ENCODE measurements at regions not wholly inside any gene's neighbourhood (a gene's known extent, or its start where the extent isn't known, plus 50 kb on each side); places are given as distances from the start of the nearest gene placed in this dataset.

- DNase-seq (ENCODE audit: low read depth): no peak
- H3K4me3 ChIP-seq (ENCODE audit: low read depth, low read length): no peak overlapping the region
- TF ChIP-seq CTCF (conservative IDR thresholded peaks at IDR 0.05; ENCODE audit: low read depth, low read length): no peak
These were observed 98.7 kb upstream of the IQSEC1 start for GRCh38 chr3:13171704-13172643.

GRCh38 chr3:13170317-13170716 lies 97.1 kb upstream of the IQSEC1 start:
- DNase-seq (ENCODE audit: low read depth): no peak
- no peak for TF ChIP-seq CTCF (conservative IDR thresholded peaks at IDR 0.05; ENCODE audit: low read depth, low read length)
- H3K4me3 ChIP-seq (ENCODE audit: low read depth, low read length): no peak overlapping the region

- H3K4me3 ChIP-seq (ENCODE audit: low read depth, low read length): no peak overlapping the region
- no peak for TF ChIP-seq CTCF (conservative IDR thresholded peaks at IDR 0.05; ENCODE audit: low read depth, low read length)
- no peak for DNase-seq (ENCODE audit: low read depth)
These were observed 95.2 kb upstream of the IQSEC1 start for GRCh38 chr3:13168391-13168790.

- H3K4me3 ChIP-seq (ENCODE audit: low read depth, low read length): no peak overlapping the region
- TF ChIP-seq CTCF (conservative IDR thresholded peaks at IDR 0.05; ENCODE audit: low read depth, low read length): no peak
- no peak for DNase-seq (ENCODE audit: low read depth)
These were observed 94.6 kb upstream of the IQSEC1 start for GRCh38 chr3:13167829-13168228.

GRCh38 chr3:13167064-13167743 lies 94.0 kb upstream of the IQSEC1 start:
- no peak overlapping the region for H3K4me3 ChIP-seq (ENCODE audit: low read depth, low read length)
- TF ChIP-seq CTCF (conservative IDR thresholded peaks at IDR 0.05; ENCODE audit: low read depth, low read length): no peak
- DNase-seq (ENCODE audit: low read depth): no peak

GRCh38 chr3:13166243-13167063 lies 93.2 kb upstream of the IQSEC1 start:
- no peak for TF ChIP-seq CTCF (conservative IDR thresholded peaks at IDR 0.05; ENCODE audit: low read depth, low read length)
- no peak overlapping the region for H3K4me3 ChIP-seq (ENCODE audit: low read depth, low read length)
- DNase-seq (ENCODE audit: low read depth): no peak
